ENCODE measurements at regions not wholly inside any gene's neighbourhood (a gene's known extent, or its start where the extent isn't known, plus 50 kb on each side); places are given as distances from the start of the nearest gene placed in this dataset.

GRCh38 chr7:68107261-68107660, 1110.6 kb downstream of the TYW1 start:
- POLR2A ChIA-PET (ENCODE audit: unreplicated experiment) = no interaction called here
- H2AK5ac ChIP-seq (ENCODE audit: low read depth, low read length) = no peak overlapping the region
- WGBS, 2 experiments (ENCODE audit: extremely low coverage in 2 of 2, insufficient read length in 1 of 2) = no CpG with 5 or more reads among the region's 11 CpGs

More at GRCh38 chr7:68107261-68107660, 1110.6 kb downstream of the TYW1 start:
- no peak overlapping the region for H4K5ac ChIP-seq (ENCODE audit: low read depth, low read length)
- DNase-seq (no peak), ATAC-seq (ENCODE audit: low read depth) (no peak)
- intact Hi-C loops (cut with micrococcal nuclease) (no loop called here), in situ Hi-C loops (cut with MboI; ENCODE audit: low sequenced_read_pairs) (no loop called here), dilution Hi-C loops (cut with HindIII; ENCODE audit: low sequenced_read_pairs, unreplicated experiment) (no loop called here)
- H4K20me1 ChIP-seq (ENCODE audit: insufficient read depth, low read length) = no peaks in the 10 kb centered on the region
- no peaks in the 10 kb centered on the region for H3K36me3 ChIP-seq (ENCODE audit: control insufficient read depth, insufficient read depth, low read length)
- no peak overlapping the region for H3K4ac ChIP-seq (ENCODE audit: low read depth, low read length)
- H2BK20ac ChIP-seq (ENCODE audit: low read depth, low read length) = no peak overlapping the region
- CTCF ChIA-PET = no interaction called here
- no peak overlapping the region for H2BK15ac ChIP-seq (ENCODE audit: low read depth, low read length)
- H3K9me3 ChIP-seq (ENCODE audit: control insufficient read depth, insufficient read depth, low read length) = peaks cover 15% of the 10 kb centered on the region
- H3K4me1 ChIP-seq (ENCODE audit: control insufficient read depth, insufficient read depth, low read length) = no peaks in the 10 kb centered on the region
- no peak overlapping the region for H2BK5ac ChIP-seq (ENCODE audit: low read depth, low read length, poor library complexity, severe bottlenecking)
- H3K4me3 ChIP-seq (ENCODE audit: insufficient read depth, low read depth, low read length) = no peak overlapping the region
- no peak overlapping the region for H3K9ac ChIP-seq (ENCODE audit: low read depth, low read length)
- no peak overlapping the region for H2BK120ac ChIP-seq (ENCODE audit: low read depth, low read length)
- no peaks in the 10 kb centered on the region for H3K9me1 ChIP-seq (ENCODE audit: insufficient read depth, low read length)
- H2AK9ac ChIP-seq (replicated peaks; ENCODE audit: low read depth, low read length, poor library complexity) = no peak overlapping the region
- H2AFZ ChIP-seq (replicated peaks; ENCODE audit: low read length, poor library complexity) = no peak overlapping the region
- no peak overlapping the region for H3K27ac ChIP-seq (ENCODE audit: insufficient read depth, low read length)
- H3K18ac ChIP-seq (ENCODE audit: low read depth, low read length) = no peak overlapping the region
- no peak overlapping the region for H4K91ac ChIP-seq (ENCODE audit: insufficient read depth, low read depth, low read length)
- no peaks in the 10 kb centered on the region for H3K27me3 ChIP-seq (ENCODE audit: control insufficient read depth, insufficient read depth, low read length)
- TF ChIP-seq CTCF (conservative IDR thresholded peaks at IDR 0.05; ENCODE audit: low read depth, low read length) (no peak), USF2 (IDR thresholded peaks at IDR 0.05; ENCODE audit: low read depth, low read length) (no peak), ELK1 (IDR thresholded peaks at IDR 0.05; ENCODE audit: borderline replicate concordance, low read depth, low read length) (no peak), RFX5 (IDR thresholded peaks at IDR 0.05; ENCODE audit: low read depth, low read length) (no peak), NFE2L2 (IDR thresholded peaks at IDR 0.05; ENCODE audit: low read depth, low read length) (no peak), RCOR1 (IDR thresholded peaks at IDR 0.05; ENCODE audit: insufficient replicate concordance, low read length) (no peak), MXI1 (IDR thresholded peaks at IDR 0.05; ENCODE audit: borderline replicate concordance, low read depth, low read length) (no peak), CEBPB (IDR thresholded peaks at IDR 0.05; ENCODE audit: low read depth, low read length) (no peak), MAFK (IDR thresholded peaks at IDR 0.05; ENCODE audit: low read depth, low read length) (no peak), BHLHE40 (IDR thresholded peaks at IDR 0.05; ENCODE audit: low read depth, low read length) (no peak), FOS (IDR thresholded peaks at IDR 0.05; ENCODE audit: low read depth, low read length) (no peak)
- no peak overlapping the region for H3K56ac ChIP-seq (ENCODE audit: extremely low read depth, insufficient read depth, low read length)
- no peak overlapping the region for H3K23ac ChIP-seq (ENCODE audit: low read depth, low read length)
- no peak overlapping the region for H3K4me2 ChIP-seq (ENCODE audit: low read depth, low read length)
- no peak overlapping the region for H4K8ac ChIP-seq (ENCODE audit: low read depth in 2 of 2, low read length in 2 of 2)
- no TSS peak for BruUV-seq (replicated peaks)
- H3K79me1 ChIP-seq (ENCODE audit: low read depth in 1 of 2, low read length in 2 of 2) = no peaks in the 10 kb centered on the region
- no peak overlapping the region for H3K14ac ChIP-seq (replicated peaks; ENCODE audit: low read depth, low read length)

Measured in IMR-90 (cell line).